CD4-positive, alpha-beta T cell treated with Interleukin-12 subunit alpha and Interleukin-12 subunit beta, for 1 hour (primary cell): ENCODE measurements at regions not wholly inside any gene's neighbourhood (a gene's known extent, or its start where the extent isn't known, plus 50 kb on each side); places are given as distances from the start of the nearest gene placed in this dataset.

Experiments used
- DNase-seq: peaks from one replicate; pipeline ENCODE4 v3.0.0-alpha.2; 2020

DNA sequence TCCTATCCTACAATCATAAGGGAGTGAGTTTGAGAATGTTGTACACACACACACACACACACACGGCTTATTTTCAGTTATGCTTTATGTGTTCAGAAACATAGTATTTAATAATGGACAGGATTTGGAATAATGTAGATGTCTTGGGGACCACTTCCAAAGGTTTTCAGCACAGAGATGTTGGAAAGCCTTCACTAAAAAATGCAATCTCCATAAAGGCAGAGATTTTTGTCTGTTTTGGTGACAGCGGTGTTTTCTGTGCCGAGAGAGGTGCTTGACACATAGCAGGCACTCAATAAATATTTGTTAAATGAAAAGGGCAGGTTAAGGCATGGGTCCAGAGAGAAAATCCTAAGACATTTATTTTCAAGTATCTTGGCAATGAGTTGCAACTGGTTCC, 428.2 kb upstream of the RGMA start:
- no peak for DNase-seq

DNA sequence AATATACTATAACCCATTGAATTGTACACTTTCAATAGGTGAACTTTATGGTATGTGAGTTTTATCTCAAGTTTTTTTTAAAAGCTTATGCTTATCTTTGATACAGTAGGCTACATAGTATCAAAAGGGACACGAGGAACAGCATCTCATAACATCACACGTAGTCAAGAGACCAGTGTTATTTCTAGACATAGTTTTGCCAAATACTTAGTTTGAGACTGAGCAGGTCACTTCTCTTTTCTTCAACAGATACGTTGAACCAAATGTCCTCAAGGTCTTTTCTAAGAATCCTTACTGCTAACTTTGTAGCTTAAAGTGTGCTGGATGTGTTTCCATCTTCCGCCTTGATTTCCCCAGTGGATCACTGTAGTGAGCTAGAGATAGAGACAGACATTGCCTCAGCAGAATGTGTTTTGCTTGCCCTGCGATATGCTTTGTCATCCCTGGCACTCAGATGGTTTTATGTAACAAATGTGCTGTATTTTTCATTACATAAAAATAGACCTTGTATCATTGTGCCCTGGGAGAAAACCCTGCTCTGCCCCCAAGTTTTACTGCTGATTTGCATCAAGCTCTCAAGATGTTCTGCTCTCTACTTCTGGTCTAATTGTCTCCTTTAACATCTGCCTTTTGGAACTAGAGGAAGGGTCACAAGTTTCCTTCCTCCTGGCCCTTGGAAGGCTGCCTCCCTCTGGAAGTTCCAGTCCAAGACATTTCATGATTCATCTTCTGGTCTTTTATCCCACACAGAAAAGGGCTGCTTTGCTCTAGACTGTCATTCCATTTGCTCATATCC, 426.4 kb upstream of the RGMA start:
- DNase-seq: no peak

DNA sequence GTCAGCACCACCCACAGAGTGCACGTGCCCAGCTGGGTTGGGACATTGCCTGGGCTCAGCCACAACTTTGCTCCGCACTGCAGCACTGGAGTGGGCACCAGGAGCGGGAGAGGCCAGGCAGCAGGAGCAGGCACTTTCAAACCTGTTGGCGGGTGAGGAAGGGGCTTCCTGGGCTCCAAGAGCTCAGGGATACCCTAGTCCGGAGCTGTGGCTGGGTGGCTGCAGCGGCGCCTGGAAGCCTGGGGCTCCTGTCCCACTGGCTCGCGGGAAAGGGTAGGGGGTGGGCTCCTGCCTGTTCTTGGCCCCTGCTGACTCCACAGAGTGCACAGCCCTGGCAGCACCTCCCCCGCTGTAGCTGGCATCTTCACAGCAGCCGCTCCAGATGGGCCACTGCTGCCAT, 417.6 kb upstream of the RGMA start:
- DNase-seq: no peak

DNA sequence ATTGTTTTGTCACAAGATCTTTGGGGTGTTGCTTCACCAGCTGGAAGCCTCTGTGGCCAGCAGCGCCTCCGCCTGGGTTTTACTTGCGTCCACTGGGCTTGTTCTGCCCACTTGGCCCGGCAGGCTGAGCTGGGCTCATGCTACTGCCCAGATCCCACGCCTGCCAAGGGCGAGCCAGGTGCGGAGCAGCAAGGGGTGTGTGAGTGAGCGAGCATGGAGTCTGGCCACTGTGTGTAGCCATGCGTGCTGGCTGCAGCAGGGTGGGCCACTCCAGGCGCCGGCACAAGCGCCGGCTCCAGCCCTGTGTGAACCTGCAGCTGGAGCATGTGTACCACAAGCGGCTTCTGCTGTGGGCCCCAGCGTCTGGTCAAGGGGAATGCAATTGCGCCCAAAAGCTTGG, 416.5 kb upstream of the RGMA start:
- DNase-seq: no peak

DNA sequence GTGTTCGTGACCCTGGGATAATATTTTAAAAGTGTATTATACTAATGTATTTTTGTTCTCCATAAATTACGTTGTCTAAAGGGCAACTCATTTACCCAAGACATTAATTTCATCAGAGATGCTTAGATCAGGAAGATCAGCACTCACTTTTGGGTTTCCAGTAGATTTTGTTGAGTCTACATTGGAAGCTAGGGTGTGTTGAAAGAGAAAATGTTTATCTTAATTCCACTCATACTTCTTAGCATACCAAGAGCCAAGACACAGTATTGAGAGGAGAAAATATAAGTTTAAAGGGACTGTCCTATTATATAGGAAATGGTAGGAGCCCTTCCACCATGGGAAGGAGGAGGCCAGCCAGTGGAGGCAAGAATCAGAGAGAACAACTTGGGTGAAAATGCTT, 412.9 kb upstream of the RGMA start:
- no peak for DNase-seq

DNA sequence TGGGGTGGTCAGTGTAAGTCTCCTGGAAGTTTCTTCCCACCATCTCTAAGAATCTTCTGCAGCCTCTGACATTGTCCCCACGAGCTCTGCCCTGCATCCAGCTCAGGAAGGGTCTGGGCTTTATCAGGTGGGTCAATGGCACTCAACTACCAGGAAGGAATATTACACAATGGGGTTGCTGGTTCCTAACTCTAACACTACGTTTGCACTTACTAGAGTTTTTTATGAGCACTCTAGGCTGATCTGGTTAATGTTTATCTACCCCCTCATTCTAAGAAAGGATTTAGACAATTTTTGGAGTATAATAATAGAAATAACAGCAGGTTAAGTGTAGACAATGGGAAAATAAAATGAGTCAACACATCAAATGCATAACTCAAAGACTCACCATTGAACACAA, 411.1 kb upstream of the RGMA start:
- no peak for DNase-seq

DNA sequence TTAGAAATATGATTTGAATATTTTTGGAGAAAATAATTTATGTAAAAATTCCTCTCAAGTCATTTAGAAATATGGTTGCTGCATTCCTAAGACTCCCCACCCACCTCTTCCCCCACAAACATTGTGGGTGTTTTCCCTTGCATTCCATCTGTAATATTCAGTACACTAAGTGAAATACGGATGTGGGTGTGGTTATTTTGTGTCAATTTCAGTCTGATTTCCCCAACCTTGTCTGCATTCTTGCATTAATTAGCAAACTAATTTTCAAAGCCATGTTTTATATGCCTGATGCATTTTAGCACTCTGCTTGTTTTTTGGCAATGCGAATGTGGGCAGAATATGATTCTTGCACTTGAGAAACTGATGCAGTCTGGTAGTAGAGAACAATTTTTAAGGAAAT, 408.3 kb upstream of the RGMA start:
- DNase-seq: no peak

DNA sequence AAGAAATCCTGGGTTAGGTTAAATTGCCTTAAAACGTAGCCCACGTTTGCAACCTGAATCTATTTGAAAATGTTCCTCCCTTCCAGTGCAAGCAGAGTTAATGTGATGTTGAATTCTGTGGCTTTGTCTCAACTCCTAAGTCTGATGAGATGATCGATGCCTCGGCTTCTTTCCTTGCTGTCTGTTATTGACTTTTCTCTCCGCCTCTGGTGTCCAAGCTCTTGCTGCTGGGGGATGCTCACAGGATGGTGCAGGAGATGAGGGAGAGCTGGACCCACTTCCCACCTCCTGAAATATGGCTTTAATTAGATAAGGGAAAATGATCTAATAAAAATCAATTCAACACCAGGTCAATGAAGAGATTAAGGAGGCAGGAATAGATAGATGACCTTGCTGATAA, 407.9 kb upstream of the RGMA start:
- DNase-seq: no peak

DNA sequence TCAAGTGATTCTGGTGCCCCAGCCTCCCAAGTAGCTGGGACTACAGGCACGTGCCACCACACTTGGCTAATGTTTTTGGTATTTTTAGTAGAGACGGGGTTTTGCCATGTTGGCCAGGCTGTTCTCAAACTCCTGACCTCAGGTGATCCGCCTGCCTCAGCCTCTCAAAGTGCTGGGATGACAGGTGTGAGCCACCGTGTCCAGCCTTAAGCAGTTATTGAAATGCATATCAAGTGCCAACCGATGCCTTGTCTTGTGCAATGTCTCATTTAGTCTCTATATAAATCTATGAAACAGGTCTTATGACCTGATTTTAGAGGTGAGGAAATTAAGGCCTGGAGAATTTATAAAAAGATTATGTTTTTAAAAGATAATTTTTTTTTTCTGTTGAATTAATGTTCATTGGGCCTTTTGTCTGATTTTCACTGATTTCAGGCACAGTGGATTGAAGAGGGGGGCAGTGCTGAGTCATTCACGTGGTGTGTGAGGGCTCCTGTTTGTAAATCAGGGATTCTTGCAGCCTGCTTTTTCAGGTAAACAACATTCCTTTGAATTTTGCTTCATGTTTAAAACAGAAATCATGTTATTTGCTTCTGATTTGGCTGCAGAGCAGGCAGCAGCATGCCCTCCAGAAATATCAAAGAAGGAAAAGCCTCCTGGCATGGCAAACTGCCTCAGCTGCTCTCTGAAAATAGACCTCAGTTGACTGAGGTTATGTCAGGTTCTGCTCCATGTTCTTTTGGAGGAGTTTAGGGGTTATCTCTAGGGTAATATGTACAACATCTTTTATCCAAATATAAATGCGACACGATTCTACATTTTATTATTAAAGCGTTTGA, 407.0 kb upstream of the RGMA start:
- DNase-seq: no peak

DNA sequence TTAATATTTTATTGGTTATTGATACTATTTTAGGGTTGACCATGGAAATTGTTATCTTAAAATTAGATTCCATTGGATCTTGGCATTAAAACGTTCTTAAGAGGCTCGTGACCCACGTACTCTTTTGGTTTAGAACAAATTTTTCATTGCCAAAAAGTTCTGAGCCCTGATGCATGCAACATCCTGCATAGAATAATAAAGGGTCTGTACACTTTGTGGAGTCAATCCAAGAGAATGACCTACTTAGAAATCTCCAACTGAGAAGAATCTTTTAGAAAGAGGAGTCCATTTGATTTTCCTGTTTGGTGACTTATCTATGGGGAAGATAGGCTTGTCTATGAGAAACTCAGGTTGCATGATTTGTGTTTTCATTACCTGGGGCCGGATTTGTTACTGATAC, 404.2 kb upstream of the RGMA start:
- no peak for DNase-seq

DNA sequence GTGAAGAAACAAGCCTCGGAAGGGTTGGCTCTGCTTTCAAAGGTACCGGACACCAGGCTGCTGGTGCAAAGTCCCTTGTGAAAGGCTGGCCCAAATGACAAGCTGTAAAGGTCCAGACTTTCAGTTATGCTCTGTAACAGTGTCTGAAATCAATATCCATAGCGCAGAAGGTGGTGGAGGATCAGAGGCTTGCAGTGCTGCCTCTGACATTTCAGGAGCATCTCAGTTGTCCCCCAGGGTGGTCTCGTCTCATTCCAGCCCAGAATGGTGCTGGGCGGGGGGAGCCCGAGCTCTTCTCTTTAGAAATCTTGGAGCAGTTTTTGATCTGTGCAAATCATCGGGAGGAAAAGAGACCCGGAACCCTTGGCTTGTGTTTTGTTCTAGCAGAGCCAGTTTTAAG, 402.3 kb upstream of the RGMA start:
- DNase-seq: no peak

DNA sequence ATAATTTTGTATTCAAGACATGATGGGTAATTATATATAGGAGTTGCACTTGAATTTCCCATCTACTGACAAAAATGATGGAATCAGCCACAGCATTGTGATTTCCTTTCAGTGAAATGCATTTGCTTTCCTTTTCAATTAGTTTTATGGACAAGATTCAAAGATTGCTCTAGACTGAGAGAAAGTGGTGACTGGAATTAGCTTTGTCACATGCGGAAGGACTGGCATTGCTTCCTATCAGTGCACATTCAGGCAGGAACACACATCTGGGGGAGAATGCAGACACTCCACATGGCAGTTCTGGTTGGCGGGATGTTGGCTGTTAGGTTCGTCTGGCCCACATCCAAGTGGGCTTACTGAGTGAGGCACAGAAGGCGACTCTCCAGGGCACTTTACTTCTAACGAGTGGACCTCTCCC, 399.3 kb upstream of the RGMA start:
- no peak for DNase-seq

DNA sequence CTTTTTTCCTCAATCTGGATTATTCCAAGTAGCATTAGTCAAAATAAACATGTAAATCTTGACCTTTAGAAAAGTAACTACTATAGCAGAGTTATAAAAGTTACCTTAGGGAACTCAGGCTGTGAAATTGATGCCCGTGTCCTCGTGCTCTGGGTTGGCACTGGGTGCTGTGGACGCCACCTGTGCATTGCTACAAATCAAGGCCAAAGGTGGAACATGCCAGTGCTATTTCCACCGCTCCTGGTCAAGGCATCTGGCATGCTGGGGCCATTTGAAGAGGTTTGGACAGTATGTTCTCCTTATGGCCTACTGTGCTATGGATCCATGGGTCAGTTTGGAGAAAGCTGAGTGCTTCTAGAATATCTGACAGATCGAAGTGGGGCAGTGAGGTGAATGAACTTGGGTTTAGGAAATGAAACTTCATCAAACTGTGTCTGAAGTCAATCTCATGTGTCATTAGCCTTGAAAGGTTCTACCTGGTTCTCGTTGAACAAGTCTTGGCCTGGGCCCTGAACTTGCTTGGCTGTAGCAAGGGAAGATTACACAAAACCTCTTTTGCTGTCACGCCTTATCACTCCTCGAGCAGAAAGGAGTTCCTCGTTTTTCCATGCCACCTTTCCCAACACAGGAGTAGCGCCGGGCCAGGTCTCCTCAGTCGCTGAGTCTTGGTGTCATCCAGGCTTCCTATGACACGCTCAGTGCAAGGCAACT, 397.6 kb upstream of the RGMA start:
- DNase-seq: no peak

DNA sequence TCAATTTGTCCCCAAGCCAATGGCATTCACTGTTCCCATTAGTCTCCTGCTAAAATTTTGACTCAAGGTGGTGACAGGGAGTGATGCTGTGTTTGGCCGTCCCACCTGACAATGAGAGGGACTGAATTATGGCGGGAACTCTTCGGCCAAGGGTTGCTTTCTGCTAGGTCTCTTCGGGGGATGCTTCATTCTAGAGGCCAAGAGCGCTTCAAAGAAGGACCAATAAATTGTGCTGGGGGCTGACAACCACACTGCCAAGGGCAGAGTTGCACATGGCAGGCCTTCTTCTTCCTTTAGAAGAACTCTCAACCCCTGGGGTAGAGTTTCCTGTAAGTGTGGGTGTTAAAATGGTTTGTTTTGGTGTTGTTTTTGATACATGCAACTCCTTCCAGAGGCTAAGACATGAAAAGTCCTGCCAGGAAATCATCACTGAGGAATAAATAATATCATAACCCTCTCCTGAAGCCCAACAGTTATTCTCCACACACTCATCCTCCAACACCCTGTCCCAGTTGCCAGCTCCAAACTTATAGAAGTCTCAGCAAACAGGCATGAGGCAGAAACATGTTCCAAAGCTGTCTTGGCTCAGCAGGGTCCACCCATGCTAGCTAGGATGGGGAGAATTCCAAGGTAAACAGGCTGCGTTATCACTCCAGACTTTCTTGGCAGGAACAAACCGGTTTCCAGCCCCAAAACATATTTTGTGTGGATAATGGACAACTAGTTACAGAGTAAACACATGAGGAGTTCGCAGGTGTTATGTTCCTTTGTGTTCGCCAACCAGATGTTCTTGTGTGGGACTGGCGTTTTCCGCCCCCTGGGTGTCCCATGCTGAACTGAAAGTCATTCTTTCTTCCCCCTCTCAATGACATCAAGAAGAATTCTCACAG, 396.7 kb upstream of the RGMA start:
- DNase-seq: no peak

DNA sequence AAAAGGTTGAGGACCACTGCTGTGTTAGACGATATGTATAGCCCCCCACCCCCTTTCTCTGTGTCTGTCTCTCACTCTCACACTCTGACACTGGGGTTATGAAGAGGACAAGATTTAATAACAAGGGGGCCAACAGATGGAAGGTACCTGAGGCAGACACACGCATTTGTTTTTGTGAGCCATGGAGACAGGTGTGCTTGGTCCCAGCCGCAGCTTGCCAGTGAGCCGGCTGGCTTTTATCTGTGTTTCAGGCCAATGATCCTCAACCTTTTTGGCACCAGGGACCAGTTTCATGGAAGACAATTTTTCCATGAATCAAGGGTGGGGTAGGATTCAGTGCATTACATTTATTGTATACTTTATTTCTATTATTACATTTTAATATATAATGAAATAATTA, 394.9 kb upstream of the RGMA start:
- DNase-seq: no peak

DNA sequence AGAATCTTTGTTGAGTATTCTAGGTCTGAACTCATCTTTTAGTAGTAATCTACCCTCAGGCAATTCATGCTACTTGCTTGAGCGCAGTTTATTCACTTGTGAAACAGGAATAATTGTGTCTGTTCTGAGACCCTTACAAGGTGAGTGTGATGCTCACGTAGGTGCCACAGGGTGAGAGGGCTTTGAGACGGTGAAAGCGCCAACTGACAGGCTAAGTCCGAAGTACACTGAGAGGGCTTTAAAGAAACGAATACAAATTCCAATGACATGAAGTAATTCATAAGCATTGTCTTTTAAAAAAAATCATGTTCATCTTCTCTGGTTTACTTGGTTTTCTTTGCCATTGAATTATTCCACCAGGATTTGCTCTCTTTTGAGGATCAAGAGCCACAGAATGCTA, 393.7 kb upstream of the RGMA start:
- no peak for DNase-seq

DNA sequence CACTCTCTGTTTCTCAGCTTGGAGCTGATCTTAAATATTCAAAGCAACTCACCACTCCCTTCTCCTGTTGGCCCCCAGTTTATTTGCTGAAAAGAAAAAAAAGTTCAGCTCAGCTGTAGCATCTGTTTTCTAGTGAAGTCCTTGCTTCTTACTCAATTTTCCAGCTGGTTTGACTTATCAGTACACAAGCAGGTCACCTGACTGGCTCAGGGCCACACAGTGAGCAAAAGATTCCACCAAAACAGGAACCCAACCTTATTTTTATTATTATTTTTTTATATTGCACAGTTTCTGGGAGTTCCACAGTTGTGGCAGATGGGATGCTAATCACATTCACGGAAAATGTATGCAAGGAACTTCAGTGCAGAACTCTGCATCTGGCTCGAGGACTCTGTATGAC, 390.7 kb upstream of the RGMA start:
- no peak for DNase-seq

DNA sequence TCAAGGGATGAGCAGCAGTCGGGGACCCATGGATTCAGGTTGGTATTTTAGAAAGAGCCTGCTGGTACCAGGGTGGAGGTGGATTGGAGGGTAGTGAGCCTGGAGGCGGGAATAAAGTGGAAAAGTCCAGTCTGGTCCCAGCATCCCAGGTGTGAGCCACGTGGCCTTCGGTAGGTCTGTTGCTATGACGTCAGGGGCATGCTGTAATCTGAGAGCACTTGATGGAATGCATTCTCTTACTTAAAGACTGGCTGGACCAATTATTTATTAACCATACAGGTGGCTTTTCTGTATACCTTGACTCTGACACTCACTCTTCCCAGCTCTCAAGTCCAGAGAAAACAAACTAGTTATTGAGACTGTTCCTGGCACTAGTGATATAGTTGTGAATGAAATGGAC, 389.9 kb upstream of the RGMA start:
- DNase-seq: no peak

DNA sequence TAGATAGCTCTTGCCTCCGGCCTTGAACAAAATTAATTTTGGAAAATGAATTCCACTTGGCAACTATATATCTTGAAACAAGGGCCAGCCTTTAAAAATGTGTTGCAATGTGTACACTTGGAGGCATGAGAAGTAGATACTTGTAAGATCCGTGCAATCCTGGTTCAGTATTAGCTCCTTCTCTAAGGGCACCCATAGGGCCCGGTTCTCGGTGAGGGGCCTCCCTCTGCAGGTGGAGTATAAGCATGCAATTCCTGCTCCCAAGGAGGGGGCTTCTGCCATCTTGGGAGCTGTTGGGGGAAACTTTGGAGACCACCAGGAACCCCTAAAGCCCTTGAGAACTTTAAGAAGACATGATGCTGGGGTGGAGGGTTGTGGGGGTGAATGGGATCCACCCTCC, 388.7 kb upstream of the RGMA start:
- no peak for DNase-seq

DNA sequence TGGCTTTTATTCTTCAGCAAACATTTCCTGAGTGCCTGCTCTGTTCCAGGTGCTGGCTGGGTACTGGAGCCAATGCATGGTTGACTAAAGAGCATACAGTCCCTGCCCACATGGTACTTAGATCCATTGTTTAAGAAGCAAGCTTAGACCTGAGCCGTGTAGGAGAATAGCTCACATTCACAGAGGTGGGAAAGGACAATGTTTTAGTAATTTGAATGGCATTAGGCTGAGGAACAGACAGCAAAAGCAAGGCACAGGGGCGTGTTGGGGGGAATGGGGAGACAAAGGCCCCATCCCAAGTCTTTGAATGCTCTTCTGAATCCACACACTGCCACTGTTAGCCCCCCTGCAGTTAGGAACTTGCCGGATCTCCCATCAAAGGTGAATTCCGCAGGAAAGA, 388.2 kb upstream of the RGMA start:
- no peak for DNase-seq

DNA sequence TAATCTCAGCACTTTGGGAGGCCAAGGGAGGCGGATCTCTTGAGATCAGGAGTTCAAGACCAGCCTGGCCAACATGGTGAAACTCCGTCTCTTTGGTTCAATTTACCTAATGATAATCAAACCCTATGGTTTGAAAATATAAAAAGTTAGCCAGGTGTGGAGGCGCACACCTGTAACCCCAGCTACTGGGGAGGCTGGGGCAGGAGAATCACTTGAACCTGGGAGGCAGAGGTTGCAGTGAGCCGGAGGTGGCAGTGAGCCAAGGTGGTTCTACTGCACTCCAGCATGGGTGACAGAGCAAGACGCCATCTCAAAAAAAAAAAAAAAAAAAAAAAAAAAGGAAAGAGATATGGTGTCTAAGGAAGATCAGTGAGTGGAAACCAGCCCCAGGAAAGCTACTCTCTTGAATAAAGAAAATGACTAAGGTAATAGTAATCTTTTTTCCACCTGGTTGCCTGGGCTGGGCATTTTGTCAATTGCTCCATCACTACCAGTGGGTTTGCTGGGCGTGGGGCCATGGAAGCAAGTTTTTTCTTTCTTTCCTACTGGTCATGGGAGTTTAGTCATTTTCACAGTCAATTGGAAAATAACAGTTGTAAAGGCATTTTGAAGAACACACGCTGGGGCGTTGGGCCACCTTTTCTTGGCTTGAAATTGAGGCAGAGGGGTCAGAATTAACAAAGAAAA, 387.6 kb upstream of the RGMA start:
- DNase-seq: no peak

DNA sequence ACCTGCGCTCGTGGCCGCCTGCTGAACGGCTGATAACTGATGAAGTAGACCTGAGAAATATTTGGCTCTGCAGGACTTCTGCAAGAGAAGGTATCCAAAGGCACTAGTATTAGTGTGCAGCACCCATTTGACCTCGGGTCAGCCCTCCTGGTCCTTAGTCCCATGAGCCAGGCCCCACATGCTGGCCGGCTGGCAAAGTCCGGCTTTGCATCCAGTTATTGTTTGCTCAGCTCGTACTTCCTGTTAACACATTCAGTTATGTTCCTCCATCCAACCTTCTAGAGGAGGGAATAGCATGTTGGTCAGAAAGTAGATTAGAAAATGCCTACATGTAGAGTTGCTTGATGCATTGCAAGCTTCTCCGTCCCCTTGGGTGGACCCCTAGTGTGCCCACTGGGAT, 385.7 kb upstream of the RGMA start:
- DNase-seq: no peak
